PC-9 (cell line): ENCODE measurements at regions not wholly inside any gene's neighbourhood (a gene's known extent, or its start where the extent isn't known, plus 50 kb on each side); places are given as distances from the start of the nearest gene placed in this dataset.

Source experiments
- CTCF ChIP-seq: fragments of 200-600 bp; sonication (generic); conservative IDR thresholded peaks from 2 replicates; pipeline ENCODE4 v1.6.1; 2017; ENCODE audit warnings: mixed run types, antibody characterized with exemption, mild to moderate bottlenecking, moderate library complexity
- EZH2 ChIP-seq: fragments of 200-600 bp; sonication (generic); IDR thresholded peaks from 2 replicates; pipeline ENCODE4 v1.8.0; 2017; ENCODE audit warnings: antibody characterized with exemption, low read depth

GRCh38 chr5:166346726-166347374, 1944.6 kb upstream of the WWC1 start:
- TF ChIP-seq EZH2 = no peak
- TF ChIP-seq CTCF = no peak
